Stomach (tissue), 8 donors: ENCODE measurements at regions not wholly inside any gene's neighbourhood (a gene's known extent, or its start where the extent isn't known, plus 50 kb on each side); places are given as distances from the start of the nearest gene placed in this dataset.
"Not testable (repeated sequence)": the region's sequence is repeated elsewhere in the genome, so short reads cannot be mapped to it uniquely, and the experiment has no call there.

Source experiments
- DNase-seq, 2 donors: peaks; one replicate each; pipeline versions ENCODE4 v3.0.0 to v3.0.0-alpha.2; 2013 to 2019
- H3K27ac ChIP-seq, 5 donors: fragments of 200-600 bp in 4 of 5; sonication (generic) in 4 of 5; one replicate each; pipeline ENCODE4 v1.5.1; 2013 to 2019; ENCODE audit warnings: mild to moderate bottlenecking in 1 of 5, moderate library complexity in 1 of 5
- H3K27me3 ChIP-seq, 3 donors: fragments of 200-600 bp; sonication (generic); one replicate each; pipeline ENCODE4 v1.5.1; 2017 to 2019; ENCODE audit warnings: mixed run types in 1 of 3
- H3K36me3 ChIP-seq, 4 donors: fragments of 200-600 bp; sonication (generic); 1 replicate in 3 of 4; 2 replicates in 1 of 4; pipeline ENCODE4 v1.5.1; 2016 to 2019
- H3K4me1 ChIP-seq, 4 donors: fragments of 200-600 bp; sonication (generic); one replicate each; pipeline ENCODE4 v1.5.1; 2016 to 2019
- H3K4me3 ChIP-seq, 4 donors: fragments of 200-600 bp; sonication (generic) in 3 of 4; one replicate each; pipeline ENCODE4 v1.5.1; 2016 to 2019; ENCODE audit warnings: mild to moderate bottlenecking in 1 of 4
- H3K9me3 ChIP-seq, 4 donors: fragments of 200-600 bp; sonication (generic); one replicate each; pipeline ENCODE4 v1.5.1; 2016 to 2019
- CTCF ChIP-seq, 7 experiments: fragments of 450-650 bp in 4 of 7; fragments of 200-600 bp in 3 of 7; sonication (generic) in 3 of 7; IDR thresholded peaks; one replicate each; pipeline ENCODE4 v1.5.1; 2016 to 2019; ENCODE audit warnings: antibody characterized with exemption in 7 of 7, control low read depth in 2 of 7, mild to moderate bottlenecking in 1 of 7
- EP300 ChIP-seq: sonication (generic); formaldehyde crosslinking; IDR thresholded peaks from one replicate; pipeline ENCODE4 v1.6.1; 2017; ENCODE audit warnings: antibody characterized with exemption
- POLR2A ChIP-seq, 4 donors: fragments of 450-650 bp; IDR thresholded peaks; one replicate each; pipeline ENCODE4 v1.6.1; 2016; ENCODE audit warnings: antibody characterized with exemption in 4 of 4, control low read depth in 2 of 4, mild to moderate bottlenecking in 1 of 4, moderate library complexity in 1 of 4
- POLR2AphosphoS5 ChIP-seq, 3 donors: sonication (generic); formaldehyde crosslinking; IDR thresholded peaks; one replicate each; pipeline ENCODE4 v1.6.1; 2016; ENCODE audit warnings: antibody characterized with exemption in 3 of 3
- WGBS, 5 donors: extraction: QIAGEN DNeasy Blood & Tissue Kit in 3 of 5; methylation state at CpG; one replicate each; pipeline versions ENCODE4 v1.1.5 to v1.1.7; 2013 to 2018; 5-methylcytosine and 5-hydroxymethylcytosine counted together
- intact Hi-C: fragments of 100-400 bp; cut with DNase I; formaldehyde crosslinking; loops from one replicate; pipeline ENCODE4 v1.15.1; 2023; ENCODE audit warnings: low total_unique reads
- donor health status: healthy with polysubstance abuse.
- donor health status: Bipolar disorder and iron deficiency.
- donor health status: healthy.

- Histone ChIP-seq H3K4me3 (no peak overlapping the region), H3K27me3 (peaks cover 0 to 6% (median 5%) of the 10 kb centered on the region in 3 donors), H3K9me3 (peaks cover 0 to 3% (median 0%) of the 10 kb centered on the region in 4 donors), H3K4me1 (no peaks in the 10 kb centered on the region), H3K27ac (no peak overlapping the region), H3K36me3 (no peaks in the 10 kb centered on the region)
- DNase-seq, result no peak
- no peak for TF ChIP-seq POLR2AphosphoS5 (IDR thresholded peaks at IDR 0.05)
- TF ChIP-seq POLR2A (IDR thresholded peaks at IDR 0.05), result no peak
- TF ChIP-seq EP300, result no peak
- TF ChIP-seq CTCF (IDR thresholded peaks at IDR 0.05), result no peak
- 75 to 92% (median 87%) methylated on average over 1 to 2 of the region's 2 CpGs for WGBS, 5 donors
- intact Hi-C loops, result no loop called here
These were observed 549.2 kb upstream of the AMOT start for GRCh38 chrX:113389846-113390245.

- 21 to 52% (median 36%) methylated on average over 3 of the region's 3 CpGs for WGBS, 5 donors
- TF ChIP-seq POLR2A (IDR thresholded peaks at IDR 0.05), result no peak
- TF ChIP-seq POLR2AphosphoS5 (IDR thresholded peaks at IDR 0.05), result no peak
- no peak for TF ChIP-seq EP300
- no peak for TF ChIP-seq CTCF (IDR thresholded peaks at IDR 0.05)
- H3K9me3 ChIP-seq, result peaks cover 0 to 3% (median 0%) of the 10 kb centered on the region in 4 donors
- H3K4me3 ChIP-seq, result no peak overlapping the region
- H3K4me1 ChIP-seq, result no peaks in the 10 kb centered on the region
- intact Hi-C loops, result no loop called here
- H3K36me3 ChIP-seq, result no peaks in the 10 kb centered on the region
- H3K27me3 ChIP-seq, result no peaks in the 10 kb centered on the region
- no peak overlapping the region for H3K27ac ChIP-seq
- peak in 1 of 2 donors; percentile 47 for DNase-seq
These were observed 544.0 kb upstream of the AMOT start for GRCh38 chrX:113384628-113385027.

- H3K9me3 ChIP-seq, result peaks cover 0 to 13% (median 3%) of the 10 kb centered on the region in 4 donors
- DNase-seq, H3K4me3 ChIP-seq, H3K27me3 ChIP-seq, intact Hi-C loops, H3K36me3 ChIP-seq, H3K27ac ChIP-seq, H3K4me1 ChIP-seq: not testable (repeated sequence)
- WGBS, 5 donors, result 65 to 97% (median 94%) methylated on average over 3 of the region's 3 CpGs
These were observed 532.8 kb upstream of the AMOT start for GRCh38 chrX:113373421-113373820.

- WGBS, 5 donors, result 32 to 79% (median 40%) methylated on average over 5 to 7 of the region's 7 CpGs
- H3K36me3 ChIP-seq, result no peaks in the 10 kb centered on the region
- no peak overlapping the region for H3K27ac ChIP-seq
- no peaks in the 10 kb centered on the region for H3K27me3 ChIP-seq
- no peaks in the 10 kb centered on the region for H3K4me1 ChIP-seq
- H3K9me3 ChIP-seq, result peaks cover 0 to 4% (median 0%) of the 10 kb centered on the region in 4 donors
- TF ChIP-seq POLR2AphosphoS5 (IDR thresholded peaks at IDR 0.05), result no peak
- TF ChIP-seq EP300, result no peak
- no peak for TF ChIP-seq POLR2A (IDR thresholded peaks at IDR 0.05)
- TF ChIP-seq CTCF (IDR thresholded peaks at IDR 0.05), result no peak
- H3K4me3 ChIP-seq, result no peak overlapping the region
- no peak for DNase-seq
- intact Hi-C loops, result no loop called here
These were observed 529.4 kb upstream of the AMOT start for GRCh38 chrX:113370006-113370405.

- TF ChIP-seq EP300 (no peak), POLR2A (IDR thresholded peaks at IDR 0.05) (no peak), CTCF (IDR thresholded peaks at IDR 0.05) (no peak), POLR2AphosphoS5 (IDR thresholded peaks at IDR 0.05) (no peak)
- Histone ChIP-seq H3K4me3 (no peak overlapping the region), H3K4me1 (no peaks in the 10 kb centered on the region), H3K27ac (no peak overlapping the region), H3K27me3 (no peaks in the 10 kb centered on the region), H3K9me3 (peaks cover 0 to 6% (median 0%) of the 10 kb centered on the region in 4 donors), H3K36me3 (no peaks in the 10 kb centered on the region)
- DNase-seq, result no peak
- 44 to 65% (median 59%) methylated on average over 3 of the region's 3 CpGs for WGBS, 5 donors
- intact Hi-C loops, result no loop called here
These were observed 528.4 kb upstream of the AMOT start for GRCh38 chrX:113369056-113369455.
